ENCODE measurements at regions not wholly inside any gene's neighbourhood (a gene's known extent, or its start where the extent isn't known, plus 50 kb on each side); places are given as distances from the start of the nearest gene placed in this dataset.
A peak's percentile ranks its signal among the peaks of the same experiment; 100 is the strongest.

DNA sequence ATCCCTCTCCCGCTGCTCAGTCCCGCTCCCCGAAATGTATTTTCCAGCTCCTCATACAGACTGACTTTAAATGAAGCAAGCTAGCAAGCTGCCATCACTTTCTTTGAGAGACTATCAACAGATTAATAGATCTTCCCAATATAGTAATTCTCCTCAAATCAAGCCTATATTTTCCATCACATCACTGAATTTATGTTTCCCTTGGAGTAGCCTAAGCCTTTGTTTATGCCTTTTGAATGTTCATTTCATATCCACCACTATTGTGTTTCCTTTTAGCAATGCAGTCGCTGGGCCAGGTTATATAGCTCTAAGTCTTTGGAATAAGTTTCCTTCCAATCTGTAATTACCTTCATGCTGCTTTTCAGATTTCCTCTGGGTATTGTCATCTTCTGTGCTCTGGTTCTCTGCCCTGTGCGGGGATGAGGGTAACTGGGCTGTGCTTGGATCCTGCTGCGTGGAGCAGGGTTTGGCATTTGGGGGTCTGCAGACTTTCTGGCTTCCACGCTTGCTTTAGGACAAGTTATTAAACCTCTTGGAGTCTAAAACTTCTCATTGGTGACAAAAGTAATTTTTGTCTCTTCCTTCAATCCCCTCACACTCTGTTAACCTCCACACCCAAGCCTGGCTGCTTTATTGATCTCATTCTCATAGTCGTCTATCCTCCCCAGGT, 256.9 kb downstream of the DLEU7 start:
- ATAC-seq: no peak

DNA sequence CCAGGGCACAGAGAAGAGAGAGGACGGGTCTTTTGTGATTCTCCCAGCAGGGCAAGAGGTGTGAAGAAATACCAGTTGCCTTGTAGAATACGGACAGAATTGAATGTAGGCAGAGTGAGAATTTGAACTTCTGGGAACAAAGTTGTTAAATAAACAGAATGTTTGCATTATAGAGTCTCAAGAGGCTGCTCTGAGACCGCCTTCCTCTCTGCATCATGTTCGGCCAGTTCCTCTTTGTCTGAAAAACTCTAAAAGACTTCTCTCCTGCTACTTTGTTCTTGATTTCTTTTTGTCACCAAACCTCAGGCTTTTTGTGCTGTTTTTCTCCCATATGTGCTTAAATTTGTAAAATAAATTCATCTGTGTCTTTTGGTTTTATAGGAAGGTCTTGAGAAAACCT, 256.4 kb downstream of the DLEU7 start:
- no peak for ATAC-seq

DNA sequence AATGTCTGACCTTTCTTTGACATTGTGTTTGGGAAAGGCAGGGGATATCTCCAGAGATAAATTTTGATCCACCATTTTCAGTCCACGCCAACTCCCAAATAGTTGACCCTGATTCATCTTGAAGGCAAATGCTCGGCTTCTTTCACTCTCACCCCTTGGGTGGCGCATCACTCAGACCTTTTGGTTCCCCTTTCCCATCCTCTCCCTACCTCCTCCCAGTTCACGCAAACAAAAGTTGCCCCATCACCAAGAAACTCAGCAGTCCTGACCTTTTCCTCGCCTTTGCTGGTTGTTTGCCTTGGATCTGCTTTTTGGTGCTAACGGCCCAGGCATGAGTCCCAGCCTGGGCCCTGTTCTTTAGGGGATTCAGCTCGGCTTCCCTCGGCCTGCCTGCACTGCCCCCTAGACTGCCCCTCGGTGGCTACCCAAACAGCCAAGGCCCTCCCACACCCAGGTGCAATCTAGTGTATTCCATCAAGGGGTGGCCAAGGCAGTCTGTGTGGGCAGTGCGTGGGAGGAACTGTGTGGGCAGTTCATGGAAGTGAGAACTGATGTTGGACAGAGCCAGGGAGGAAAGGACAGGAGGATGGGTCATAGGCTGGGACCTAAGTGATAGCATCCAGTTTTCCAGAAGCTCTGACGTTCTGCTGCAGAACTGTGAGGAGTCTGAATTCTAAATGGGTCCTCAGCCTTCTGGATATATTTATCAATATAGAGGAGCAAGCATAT, 255.7 kb downstream of the DLEU7 start:
- no peak for ATAC-seq

- ATAC-seq: no peak
These were observed 254.9 kb downstream of the DLEU7 start for GRCh38 chr13:50588491-50589130.

DNA sequence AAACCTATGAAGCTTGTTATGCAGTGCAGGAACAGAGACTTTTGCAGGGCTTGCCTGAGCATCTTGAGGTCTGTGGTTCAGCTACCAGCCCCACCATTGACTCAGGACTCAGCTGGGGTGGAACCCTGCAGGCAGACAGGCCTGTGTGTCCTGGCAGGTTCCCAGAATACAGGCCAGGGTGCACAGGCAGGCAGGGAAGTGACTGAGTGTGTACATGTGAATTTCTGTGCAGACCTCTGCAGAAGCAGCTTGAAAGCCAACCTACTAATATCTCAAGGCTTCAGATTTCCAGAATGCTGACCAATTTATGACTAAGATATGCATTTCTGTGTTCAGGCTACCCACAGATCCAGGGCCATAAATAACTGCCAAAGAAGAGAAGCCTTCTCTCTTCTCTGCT, 254.4 kb downstream of the DLEU7 start:
- no peak for ATAC-seq

GRCh38 chr13:50589651-50590054, 253.8 kb downstream of the DLEU7 start:
- no peak for ATAC-seq

DNA sequence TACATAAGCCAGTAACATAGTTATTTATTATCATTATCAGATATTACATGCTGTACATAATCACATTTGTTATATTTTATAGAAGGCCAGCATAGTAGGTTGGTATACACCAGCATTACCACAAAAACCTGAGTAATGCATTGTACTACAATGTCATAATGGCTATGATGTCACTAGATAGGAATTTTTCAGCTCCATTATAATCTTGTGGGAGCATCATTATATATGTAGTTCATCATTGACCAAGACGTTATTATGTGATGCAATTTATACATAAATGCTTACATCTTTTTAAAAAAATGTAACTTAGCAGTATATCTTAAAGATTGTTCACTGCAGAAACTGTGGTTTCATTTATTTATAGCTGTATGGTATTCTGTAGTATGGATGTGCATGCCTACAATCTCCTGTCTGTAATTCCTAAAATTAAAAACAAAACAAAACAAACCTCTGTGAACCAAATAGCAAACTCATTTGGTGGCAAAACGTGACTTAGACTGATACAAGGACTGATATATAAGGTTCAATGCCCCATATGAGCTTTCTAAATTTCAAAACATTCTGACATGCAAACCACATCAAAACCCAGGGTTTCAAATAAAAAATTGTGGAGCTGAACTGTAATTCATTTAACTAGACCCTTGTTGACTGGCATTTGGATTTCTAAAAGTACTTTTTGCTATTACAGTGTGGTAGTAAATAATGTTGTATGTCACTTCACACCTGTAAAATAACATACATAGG, 250.9 kb downstream of the DLEU7 start:
- no peak for ATAC-seq

DNA sequence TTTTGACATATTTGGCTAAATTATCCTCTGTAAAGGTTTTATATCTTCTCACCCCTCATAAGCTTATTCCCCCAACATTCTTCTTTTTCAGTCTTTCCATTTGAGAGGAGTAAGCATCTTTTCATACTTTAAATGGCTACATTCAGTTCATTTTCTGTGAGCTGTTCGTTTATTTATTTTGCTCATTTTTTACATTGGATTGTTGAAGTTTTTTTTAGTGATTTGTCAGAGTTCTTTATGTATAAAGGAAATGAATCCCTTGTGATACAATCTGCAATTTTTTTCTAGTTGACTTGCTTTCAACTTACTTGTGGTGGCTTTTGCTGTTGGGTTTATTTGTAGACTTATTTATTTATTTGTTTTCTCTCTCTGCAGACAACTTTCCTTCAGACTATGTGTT, 250.3 kb downstream of the DLEU7 start:
- no peak for ATAC-seq

DNA sequence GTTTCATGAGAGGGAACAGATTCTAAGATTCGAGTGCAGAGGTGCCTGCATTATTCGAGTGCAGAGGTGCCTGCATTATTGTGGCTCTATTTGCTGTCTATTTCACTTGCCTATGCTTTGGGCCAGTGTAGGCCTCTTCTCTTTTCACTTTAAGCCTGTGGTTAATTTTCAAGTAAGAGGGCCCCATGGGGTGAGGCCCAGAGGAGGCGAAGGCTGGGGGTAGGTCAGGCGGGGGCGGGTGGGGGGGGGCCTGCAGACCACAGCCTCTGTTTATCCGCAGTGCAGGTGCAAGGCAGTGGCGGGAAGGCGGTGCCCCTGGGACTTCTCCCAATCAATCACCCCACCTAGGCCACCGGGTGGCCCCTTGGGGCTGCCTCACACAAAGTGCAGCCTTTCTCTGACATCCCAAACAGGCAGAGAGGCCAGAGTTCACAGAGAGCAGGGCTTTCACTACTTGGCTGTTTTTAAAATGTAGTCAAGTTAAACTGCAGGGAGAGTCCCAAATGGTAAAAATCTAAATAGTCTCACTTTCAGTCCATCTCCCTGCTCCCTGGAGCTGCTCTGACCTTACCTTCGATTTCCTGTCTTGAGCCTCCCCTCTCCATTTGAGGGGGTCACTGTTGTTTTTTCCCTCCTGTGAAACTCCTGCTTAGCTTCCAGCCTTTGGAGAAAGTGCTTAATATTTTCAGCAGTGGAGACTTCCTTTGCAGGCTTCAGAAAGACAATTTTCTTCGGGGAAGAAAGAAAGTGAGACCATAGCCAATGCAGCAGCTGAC, 249.0 kb downstream of the DLEU7 start:
- ATAC-seq: peak; percentile 69 to 70

GRCh38 chr13:50595196-50595595, 248.3 kb downstream of the DLEU7 start:
- no peak for ATAC-seq

DNA sequence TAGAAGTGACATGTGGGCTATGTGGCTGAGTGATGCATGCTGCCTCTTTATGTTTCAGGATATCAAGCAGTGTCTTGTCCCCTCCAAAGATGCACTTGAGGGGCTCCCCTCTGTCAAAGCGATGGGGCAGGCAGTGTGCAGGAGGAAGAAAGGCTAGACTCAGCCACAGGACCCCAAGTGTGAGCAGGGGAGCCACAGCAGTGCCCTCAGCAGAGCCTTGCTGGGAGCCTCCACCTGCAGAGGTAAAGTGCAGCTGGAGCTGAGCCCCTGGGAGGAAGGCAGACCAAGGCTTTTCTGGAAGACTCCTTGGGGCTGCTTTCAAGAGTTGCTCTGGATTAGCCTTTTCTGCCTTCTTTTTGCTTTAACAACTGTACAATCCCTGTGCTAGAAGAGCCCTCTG, 247.3 kb downstream of the DLEU7 start:
- no peak for ATAC-seq

GRCh38 chr13:50596776-50597203, 246.7 kb downstream of the DLEU7 start:
- no peak for ATAC-seq

- no peak for ATAC-seq
These were observed 245.2 kb downstream of the DLEU7 start for GRCh38 chr13:50598338-50598737.

DNA sequence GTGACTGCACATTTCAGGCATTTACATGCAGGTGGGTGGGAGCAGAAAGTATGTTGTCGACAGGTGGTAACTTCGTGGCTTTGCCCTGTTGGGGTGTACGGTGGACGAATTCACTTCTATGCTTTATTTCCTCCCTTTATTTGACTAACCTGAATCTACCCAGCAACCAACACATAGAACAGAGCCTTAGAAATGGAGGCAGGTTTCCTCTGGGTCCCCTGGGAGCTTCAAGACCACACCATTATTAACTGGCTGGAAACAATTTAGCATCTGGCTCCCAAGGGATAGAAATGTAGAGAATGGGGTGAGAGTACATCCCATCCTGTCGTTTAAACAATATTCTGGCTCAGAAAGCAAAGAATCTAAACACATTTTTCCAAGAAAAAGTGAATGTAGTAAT, 244.4 kb downstream of the DLEU7 start:
- no peak for ATAC-seq

DNA sequence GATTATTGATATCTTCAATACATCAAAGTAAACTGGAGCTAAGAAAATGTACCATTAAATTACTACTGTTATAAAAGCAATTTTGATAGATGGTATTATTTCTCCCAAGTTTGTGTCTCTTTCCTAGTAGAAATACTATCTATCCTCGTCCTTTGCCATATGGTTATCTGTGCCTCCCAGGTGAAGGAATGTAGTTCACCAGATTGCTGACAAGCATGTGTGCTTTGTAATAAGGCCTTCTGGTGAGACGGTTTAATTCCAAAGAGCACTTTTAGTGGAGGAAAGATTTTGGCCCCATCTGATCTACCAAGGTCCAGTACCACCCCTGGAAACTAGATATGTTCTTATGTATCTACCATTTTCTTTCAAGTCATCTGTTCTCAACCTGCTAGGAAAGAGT, 243.6 kb downstream of the DLEU7 start:
- no peak for ATAC-seq

DNA sequence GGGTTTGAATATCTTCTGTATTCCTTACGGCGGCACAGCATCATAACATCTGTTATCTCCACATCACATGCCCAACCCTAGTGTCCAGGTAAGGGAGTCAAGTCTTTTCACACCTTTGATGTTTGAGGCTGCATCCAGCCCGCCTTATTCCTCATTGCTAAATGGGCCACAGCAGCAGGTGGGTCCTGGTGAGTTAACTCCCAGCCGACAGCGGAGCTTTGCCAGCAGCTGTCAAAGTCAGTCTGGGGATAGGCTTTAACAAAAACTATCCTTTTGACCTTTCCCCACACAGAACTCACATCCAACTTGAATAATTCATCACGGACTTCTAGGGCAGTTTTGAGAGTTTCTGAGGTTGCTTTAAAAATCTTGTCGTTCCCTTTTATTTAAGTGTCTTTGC, 235.1 kb downstream of the DLEU7 start:
- no peak for ATAC-seq

GRCh38 chr13:50609011-50609410, 234.5 kb downstream of the DLEU7 start:
- no peak for ATAC-seq

DNA sequence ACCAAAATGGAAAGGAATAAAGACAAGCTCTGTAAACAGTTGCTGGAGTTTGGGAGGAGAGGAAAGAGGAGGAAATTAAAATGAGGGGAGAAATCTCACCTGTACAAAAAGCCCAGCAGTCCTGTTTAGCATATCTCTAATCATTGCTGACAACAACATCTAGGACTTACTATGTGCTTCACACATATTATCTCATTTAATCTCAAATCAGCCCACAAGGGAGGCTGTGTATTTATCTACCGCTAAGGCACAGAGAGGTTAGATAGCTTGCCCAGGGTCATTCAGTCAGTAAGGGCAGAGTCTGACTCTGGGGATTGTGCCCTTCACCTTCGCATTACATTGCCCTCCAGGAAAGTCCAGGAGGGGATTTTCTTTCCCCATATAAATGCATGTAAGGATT, 233.3 kb downstream of the DLEU7 start:
- no peak for ATAC-seq

- ATAC-seq: no peak
These were observed 232.2 kb downstream of the DLEU7 start for GRCh38 chr13:50611117-50611781.

- ATAC-seq: no peak
These were observed 230.8 kb downstream of the DLEU7 start for GRCh38 chr13:50612717-50613116.

- ATAC-seq: no peak
These were observed 230.1 kb downstream of the DLEU7 start for GRCh38 chr13:50613356-50613831.

DNA sequence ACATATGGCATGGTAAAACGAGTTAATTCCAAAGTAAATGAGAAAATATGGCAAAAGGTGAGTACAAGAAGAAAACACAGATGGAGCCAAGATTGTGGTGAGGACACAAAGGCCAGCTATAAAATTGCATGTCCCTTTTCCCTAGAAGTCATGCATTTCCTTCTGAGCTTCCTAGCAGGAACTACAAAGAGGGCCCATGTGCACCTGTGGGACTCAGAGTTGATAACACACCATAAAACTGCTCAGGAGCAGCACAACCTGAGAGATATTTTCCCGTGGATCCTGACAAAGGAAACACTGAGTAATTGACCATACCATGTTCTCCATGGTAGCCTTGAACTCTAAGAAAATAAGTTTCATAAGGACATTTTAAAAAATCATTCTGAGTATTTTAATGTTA, 228.3 kb downstream of the DLEU7 start:
- ATAC-seq: no peak
